ENCODE measurements at regions not wholly inside any gene's neighbourhood (a gene's known extent, or its start where the extent isn't known, plus 50 kb on each side); places are given as distances from the start of the nearest gene placed in this dataset.
"Not testable (repeated sequence)": the region's sequence is repeated elsewhere in the genome, so short reads cannot be mapped to it uniquely, and the experiment has no call there.

- TF ChIP-seq OVOL3 (tag by site-specific recombination; IDR thresholded peaks at IDR 0.05) (no peak), ZNF585B (tag by site-specific recombination; IDR thresholded peaks at IDR 0.05) (no peak), ZSCAN18 (tag by site-specific recombination; IDR thresholded peaks at IDR 0.05) (no peak), ZBTB44 (tag by site-specific recombination; IDR thresholded peaks at IDR 0.05) (no peak), GLIS2 (tag by site-specific recombination; IDR thresholded peaks at IDR 0.05) (no peak)
Measured at GRCh38 chr10:5292196-5292735, 72.5 kb upstream of the UCN3 start (continued).

GRCh38 chr10:5292970-5293369 is 71.8 kb upstream of the UCN3 start:
- H3K4me3 ChIP-seq (ENCODE audit: low read depth, low read length); H3K27ac ChIP-seq (ENCODE audit: extremely low read depth, low read depth, low read length); H3K9me3 ChIP-seq (ENCODE audit: control insufficient read depth, insufficient read depth, low read depth, low read length); H3K4me1 ChIP-seq (ENCODE audit: control insufficient read depth, insufficient read depth, low read length); H3K36me3 ChIP-seq (ENCODE audit: control insufficient read depth in 2 of 2, insufficient read depth in 1 of 2, low read length in 2 of 2); POLR2A ChIA-PET: not testable (repeated sequence)
- CTCF ChIA-PET, result interaction anchor here (1.4 to 1.8 kb wide), 2 partner anchors 11 to 12 kb away, joined by 4 to 6 read pairs; no protein-coding TSS in a partner anchor

- no peaks in the 10 kb centered on the region for H3K36me3 ChIP-seq (ENCODE audit: control insufficient read depth in 2 of 2, insufficient read depth in 1 of 2, low read length in 2 of 2)
- TF ChIP-seq BCL6B (tag by site-specific recombination; IDR thresholded peaks at IDR 0.05), result no peak
- no peak for TF ChIP-seq SP3 (tag by site-specific recombination; IDR thresholded peaks at IDR 0.05)
- TF ChIP-seq ZBTB21 (tag by site-specific recombination; IDR thresholded peaks at IDR 0.05), result no peak
- no peak for TF ChIP-seq ZNF560 (tag by site-specific recombination; IDR thresholded peaks at IDR 0.05; ENCODE audit: borderline replicate concordance)
- TF ChIP-seq ZNF501 (tag by site-specific recombination; IDR thresholded peaks at IDR 0.05), result no peak
- TF ChIP-seq CTCF (tag by site-specific recombination; IDR thresholded peaks at IDR 0.05), result no peak
- no peak for TF ChIP-seq SP7 (tag by site-specific recombination; IDR thresholded peaks at IDR 0.05)
- no peak for TF ChIP-seq ZNF169 (tag by site-specific recombination; IDR thresholded peaks at IDR 0.05)
- TF ChIP-seq ZNF558 (tag by site-specific recombination; IDR thresholded peaks at IDR 0.05), result no peak
- no peak for TF ChIP-seq ZNF623 (tag by site-specific recombination; IDR thresholded peaks at IDR 0.05)
- no peak for TF ChIP-seq ZNF223 (tag by site-specific recombination; IDR thresholded peaks at IDR 0.05)
- H3K4me3 ChIP-seq (ENCODE audit: low read depth, low read length), result no peak overlapping the region
- H3K4me1 ChIP-seq (ENCODE audit: control insufficient read depth, insufficient read depth, low read length), result no peaks in the 10 kb centered on the region
- no peak overlapping the region for H3K27ac ChIP-seq (ENCODE audit: extremely low read depth, low read depth, low read length)
- POLR2A ChIA-PET, result no interaction called here
- H3K9me3 ChIP-seq (ENCODE audit: control insufficient read depth, insufficient read depth, low read depth, low read length), result no peaks in the 10 kb centered on the region
- CTCF ChIA-PET, result interaction anchor here (0.6 to 1.8 kb wide), 4 partner anchors 10 to 231 kb away, joined by 3 to 6 read pairs (median 4); no protein-coding TSS in a partner anchor
Measured at GRCh38 chr10:5293691-5294550, 70.8 kb upstream of the UCN3 start.
